Endothelial cell of umbilical vein (primary cell): ENCODE measurements at regions not wholly inside any gene's neighbourhood (a gene's known extent, or its start where the extent isn't known, plus 50 kb on each side); places are given as distances from the start of the nearest gene placed in this dataset.
A peak's percentile ranks its signal among the peaks of the same experiment; 100 is the strongest.

Experiments
- BruUV-seq: library from RNA; stranded (reverse); fragments of 400-500 nt; replicated peaks from 2 replicates; lab custom pipeline; 2021; lab: Mats Ljungman, UMichigan
- CTCF ChIA-PET: fragments of 300-600, 350-600 bp; sonication (Branson Sonifier 250); formaldehyde crosslinking; loops from one replicate; lab custom pipeline; 2021; ENCODE audit warnings: antibody characterized with exemption, inconsistent platforms; lab: Charles Lee
- POLR2A ChIA-PET: fragments of 300-600, 350-600 bp; sonication (Branson Sonifier 250); formaldehyde crosslinking; loops from one replicate; lab custom pipeline; 2021; ENCODE audit warnings: antibody characterized with exemption, inconsistent platforms; lab: Charles Lee
- DNase-seq: peaks from one replicate; pipeline ENCODE4 v3.0.0-alpha.2; 2011; ENCODE audit warnings: low read depth, low spot score
- FAIRE-seq: peaks from 2 replicates; lab custom pipeline; 2011; peaks lifted over from hg19 to GRCh38; lab: Jason Lieb, UNC
- H2AFZ ChIP-seq: 2 replicates; pipeline ENCODE4 v1.6.0; 2012; ENCODE audit warnings: low read depth, low read length, control low read depth, inconsistent platforms
- H3K27ac ChIP-seq: 2 replicates; pipeline ENCODE4 v1.5.1; 2011; ENCODE audit warnings: low read depth, mild to moderate bottlenecking, control low read depth, low read length, moderate library complexity; ENCODE audit not compliant: insufficient read depth
- H3K27me3 ChIP-seq, 2 experiments: 2 replicates each; pipeline versions ENCODE4 v1.6.0 to v1.6.1; 2011; ENCODE audit warnings: low read length in 2 of 2, mixed read lengths in 1 of 2; ENCODE audit not compliant: control insufficient read depth in 2 of 2, insufficient read depth in 2 of 2
- H3K36me3 ChIP-seq, 2 experiments: 2 replicates in 1 of 2; 3 replicates in 1 of 2; pipeline ENCODE4 v1.5.1; 2011; ENCODE audit warnings: low read length in 2 of 2, mild to moderate bottlenecking in 1 of 2, moderate library complexity in 1 of 2; ENCODE audit not compliant: control insufficient read depth in 2 of 2, insufficient read depth in 2 of 2; ENCODE audit errors: extremely low read depth in 1 of 2
- H3K4me1 ChIP-seq: 3 replicates; pipeline ENCODE4 v1.5.1; 2011; ENCODE audit warnings: mild to moderate bottlenecking, low read length; ENCODE audit not compliant: control insufficient read depth, insufficient read depth; ENCODE audit errors: extremely low read depth
- H3K4me2 ChIP-seq: 2 replicates; pipeline ENCODE4 v1.6.1; 2011; ENCODE audit warnings: low read length, control low read depth, mixed read lengths; ENCODE audit not compliant: insufficient read depth
- H3K4me3 ChIP-seq, 3 experiments: fragments of 200-600 bp in 1 of 3; sonication (generic), shearing (Covaris generic) in 1 of 3; replicated peaks in 1 of 3; 2 replicates each; pipeline ENCODE4 v1.5.1; 2011 to 2016; ENCODE audit warnings: control low read depth in 3 of 3, low read length in 3 of 3, mild to moderate bottlenecking in 2 of 3, inconsistent platforms in 1 of 3, low read depth in 1 of 3, moderate library complexity in 1 of 3; ENCODE audit not compliant: insufficient read depth in 1 of 3
- H3K79me2 ChIP-seq: 2 replicates; pipeline ENCODE4 v1.6.0; 2012; ENCODE audit warnings: low read length, inconsistent platforms; ENCODE audit not compliant: control insufficient read depth, insufficient read depth
- H3K9ac ChIP-seq: replicated peaks from 2 replicates; pipeline ENCODE3; 2011; ENCODE audit warnings: low read length, control low read depth; ENCODE audit not compliant: insufficient read depth; ENCODE audit errors: extremely low read depth
- H3K9me1 ChIP-seq: replicated peaks from 3 replicates; pipeline ENCODE4 v1.6.0; 2011; ENCODE audit warnings: mild to moderate bottlenecking, low read length; ENCODE audit not compliant: control insufficient read depth, insufficient read depth; ENCODE audit errors: extremely low read depth
- H3K9me3 ChIP-seq: replicated peaks from 2 replicates; pipeline ENCODE4 v1.5.1; 2012; ENCODE audit warnings: low read length, inconsistent platforms; ENCODE audit not compliant: control insufficient read depth, insufficient read depth
- H4K20me1 ChIP-seq: replicated peaks from 2 replicates; pipeline ENCODE3; 2011; ENCODE audit warnings: mild to moderate bottlenecking, low read length; ENCODE audit not compliant: control insufficient read depth, insufficient read depth; ENCODE audit errors: extremely low read depth
- EZH2 ChIP-seq: IDR thresholded peaks from 2 replicates; pipeline ENCODE4 v1.6.1; 2012; ENCODE audit warnings: borderline replicate concordance, low read depth, mild to moderate bottlenecking, moderate library complexity, low read length, inconsistent platforms; ENCODE audit not compliant: severe bottlenecking
- FOS ChIP-seq: IDR thresholded peaks from 2 replicates; pipeline ENCODE4 v1.6.1; 2011; ENCODE audit warnings: mild to moderate bottlenecking, low read length, moderate library complexity, borderline replicate concordance; ENCODE audit not compliant: insufficient read depth
- JUN ChIP-seq: IDR thresholded peaks from 2 replicates; pipeline ENCODE4 v1.6.1; 2011; ENCODE audit warnings: borderline replicate concordance, low read depth; ENCODE audit not compliant: insufficient read length, insufficient read depth
- MYC ChIP-seq: IDR thresholded peaks from one replicate; pipeline ENCODE4 v1.6.1; 2011; ENCODE audit warnings: mild to moderate bottlenecking, low read depth, low read length
- POLR2A ChIP-seq: IDR thresholded peaks from 2 replicates; pipeline ENCODE4 v1.6.1; 2012; ENCODE audit warnings: low read depth, mild to moderate bottlenecking, control low read depth, low read length
- POLR2AphosphoS5 ChIP-seq: IDR thresholded peaks from 2 replicates; pipeline ENCODE4 v1.6.1; 2012; ENCODE audit warnings: low read depth, mild to moderate bottlenecking, control low read depth, low read length, moderate library complexity; ENCODE audit not compliant: insufficient read depth
- dilution Hi-C: fragments of 300-500 bp; cut with MboI; formaldehyde crosslinking; loops from one replicate; pipeline ENCODE4 v1.15.0; 2019; ENCODE audit warnings: low sequenced_read_pairs; ENCODE audit not compliant: extremely low pct_ligation_motif_present
- intact Hi-C: fragments of 100-400 bp; cut with micrococcal nuclease; formaldehyde crosslinking; loops from one replicate; pipeline ENCODE4 v1.10.0; 2022
- TF ChIP-seq, protein P1 (sequence below): IDR thresholded peaks from 2 replicates; pipeline ENCODE4 v1.6.1; 2011; ENCODE audit not compliant: insufficient read depth, insufficient read length
- TF ChIP-seq, protein P2 (sequence below), 2 donors: IDR thresholded peaks; 1 replicate in 1 of 2; 2 replicates in 1 of 2; pipeline ENCODE4 v1.5.1; 2011; ENCODE audit warnings: low read length in 2 of 2, mild to moderate bottlenecking in 2 of 2, moderate library complexity in 2 of 2, control low read depth in 1 of 2, inconsistent platforms in 1 of 2, low read depth in 1 of 2; ENCODE audit not compliant: insufficient read depth in 1 of 2; ENCODE audit errors: extremely low read depth in 1 of 2

DNA sequence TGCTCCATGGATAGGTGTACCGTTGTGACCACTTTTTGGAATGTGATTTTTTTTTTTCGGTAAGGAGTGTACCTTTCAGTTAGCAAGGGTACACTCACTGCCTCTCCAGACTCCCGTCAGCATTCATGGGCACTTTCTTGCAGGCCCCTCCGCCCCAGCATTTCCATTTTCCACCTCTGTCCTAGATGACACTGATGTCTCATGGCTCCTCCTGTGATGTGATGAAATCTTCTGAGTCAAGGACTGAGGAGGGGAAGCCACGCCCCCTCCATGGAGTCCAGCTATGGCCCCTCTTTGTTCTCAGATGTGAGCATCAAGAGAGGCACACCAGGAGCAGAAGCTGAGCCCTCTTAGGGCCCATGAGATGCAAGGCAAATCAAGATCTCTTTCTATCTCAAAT, 61.8 kb downstream of the CTSL start:
- no peak overlapping the region for H3K27ac ChIP-seq
- DNase-seq (no peak), FAIRE-seq (no peak)
- no peaks in the 10 kb centered on the region for H3K79me2 ChIP-seq
- H3K9me1 ChIP-seq, result no peaks in the 10 kb centered on the region
- no peaks in the 10 kb centered on the region for H3K36me3 ChIP-seq
- H3K9me3 ChIP-seq, result no peaks in the 10 kb centered on the region
- dilution Hi-C loops, result no loop called here
- no peaks in the 10 kb centered on the region for H4K20me1 ChIP-seq
- BruUV-seq, result no TSS peak
- H3K4me3 ChIP-seq, result no peak overlapping the region
- no peak overlapping the region for H3K4me2 ChIP-seq
- no peak overlapping the region for H2AFZ ChIP-seq
- H3K9ac ChIP-seq, result no peak overlapping the region
- no peak for TF ChIP-seq POLR2AphosphoS5
- intact Hi-C loops, result no loop called here
- no peaks in the 10 kb centered on the region for H3K27me3 ChIP-seq
- H3K4me1 ChIP-seq, result peaks cover under 1% of the 10 kb centered on the region
- POLR2A ChIA-PET, result no interaction called here
- CTCF ChIA-PET, result no interaction called here

DNA sequence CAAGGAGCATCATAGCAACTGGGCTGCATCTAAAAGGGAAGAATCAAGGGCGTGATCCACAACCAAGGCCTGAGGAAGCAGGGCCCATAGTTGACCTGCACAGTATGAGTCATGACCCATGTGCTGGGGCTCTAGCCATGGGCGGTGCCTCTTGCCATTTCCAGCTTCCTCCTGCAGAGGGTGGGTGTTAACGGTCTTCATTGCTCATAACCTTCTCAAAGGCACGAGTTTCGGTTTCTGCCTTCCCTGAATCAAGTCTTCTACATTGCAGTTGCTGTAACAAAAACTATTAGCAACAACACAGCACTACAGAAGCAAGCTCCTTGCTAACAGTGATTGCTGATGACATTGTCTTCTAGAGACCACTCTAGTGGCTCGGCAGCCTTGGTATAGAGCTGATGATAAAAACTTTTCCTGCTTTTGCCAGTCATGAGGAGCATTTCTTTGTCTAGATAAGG, 66.9 kb downstream of the CTSL start:
- no peak for TF ChIP-seq MYC
- no peak for TF ChIP-seq EZH2
- TF ChIP-seq JUN, result peak; percentile 54
- TF ChIP-seq POLR2AphosphoS5, result peak; percentile 37
- TF ChIP-seq, protein P1, sequence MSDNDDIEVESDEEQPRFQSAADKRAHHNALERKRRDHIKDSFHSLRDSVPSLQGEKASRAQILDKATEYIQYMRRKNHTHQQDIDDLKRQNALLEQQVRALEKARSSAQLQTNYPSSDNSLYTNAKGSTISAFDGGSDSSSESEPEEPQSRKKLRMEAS, result peak; percentile 5
- TF ChIP-seq, protein P2, sequence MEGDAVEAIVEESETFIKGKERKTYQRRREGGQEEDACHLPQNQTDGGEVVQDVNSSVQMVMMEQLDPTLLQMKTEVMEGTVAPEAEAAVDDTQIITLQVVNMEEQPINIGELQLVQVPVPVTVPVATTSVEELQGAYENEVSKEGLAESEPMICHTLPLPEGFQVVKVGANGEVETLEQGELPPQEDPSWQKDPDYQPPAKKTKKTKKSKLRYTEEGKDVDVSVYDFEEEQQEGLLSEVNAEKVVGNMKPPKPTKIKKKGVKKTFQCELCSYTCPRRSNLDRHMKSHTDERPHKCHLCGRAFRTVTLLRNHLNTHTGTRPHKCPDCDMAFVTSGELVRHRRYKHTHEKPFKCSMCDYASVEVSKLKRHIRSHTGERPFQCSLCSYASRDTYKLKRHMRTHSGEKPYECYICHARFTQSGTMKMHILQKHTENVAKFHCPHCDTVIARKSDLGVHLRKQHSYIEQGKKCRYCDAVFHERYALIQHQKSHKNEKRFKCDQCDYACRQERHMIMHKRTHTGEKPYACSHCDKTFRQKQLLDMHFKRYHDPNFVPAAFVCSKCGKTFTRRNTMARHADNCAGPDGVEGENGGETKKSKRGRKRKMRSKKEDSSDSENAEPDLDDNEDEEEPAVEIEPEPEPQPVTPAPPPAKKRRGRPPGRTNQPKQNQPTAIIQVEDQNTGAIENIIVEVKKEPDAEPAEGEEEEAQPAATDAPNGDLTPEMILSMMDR (IDR thresholded peaks at IDR 0.05; ENCODE audit: extremely low read depth in 1 of 2, insufficient read depth in 1 of 2, low read depth in 1 of 2, low read length in 2 of 2), result peak in 1 of 2 donors; percentile 7
- TF ChIP-seq FOS, result peak; percentile 78
- TF ChIP-seq POLR2A, result peak; percentile 17
- H3K9me3 ChIP-seq, result no peaks in the 10 kb centered on the region
- no peak overlapping the region for H3K9ac ChIP-seq
- ChIA-PET POLR2A (no interaction called here), CTCF (interaction anchor here (0.8 to 1.9 kb wide), 5 partner anchors 12 to 456 kb away, joined by 3 to 10 read pairs (median 3); partner anchors contain the start of gene CTSL)
- DNase-seq (peak; percentile 56), FAIRE-seq (peak; percentile 76)
- peak overlapping the region; percentile 40 for H3K4me2 ChIP-seq
- H3K79me2 ChIP-seq, result no peaks in the 10 kb centered on the region
- no peak overlapping the region for H3K4me3 ChIP-seq
- no peak overlapping the region for H3K27ac ChIP-seq
- no TSS peak for BruUV-seq
- H3K9me1 ChIP-seq, result no peaks in the 10 kb centered on the region
- H3K4me1 ChIP-seq, result peaks cover 4% of the 10 kb centered on the region
- peak overlapping the region; percentile 77 for H2AFZ ChIP-seq
- H3K27me3 ChIP-seq, result no peaks in the 10 kb centered on the region
- no peaks in the 10 kb centered on the region for H4K20me1 ChIP-seq
- no peaks in the 10 kb centered on the region for H3K36me3 ChIP-seq
- dilution Hi-C loops (no loop called here), intact Hi-C loops (no loop called here)
